Activated CD4-positive, CD25-positive, alpha-beta regulatory T cell treated with anti-CD3 and anti-CD28 coated beads, Interleukin-2, amount 50 U/mL, for 16 hours (primary cell): ENCODE measurements at regions not wholly inside any gene's neighbourhood (a gene's known extent, or its start where the extent isn't known, plus 50 kb on each side); places are given as distances from the start of the nearest gene placed in this dataset.

ENCODE experiments used
- DNase-seq: peaks from one replicate; pipeline ENCODE4 v3.0.0-alpha.2; 2020; ENCODE audit warnings: low read depth, low spot score

DNA sequence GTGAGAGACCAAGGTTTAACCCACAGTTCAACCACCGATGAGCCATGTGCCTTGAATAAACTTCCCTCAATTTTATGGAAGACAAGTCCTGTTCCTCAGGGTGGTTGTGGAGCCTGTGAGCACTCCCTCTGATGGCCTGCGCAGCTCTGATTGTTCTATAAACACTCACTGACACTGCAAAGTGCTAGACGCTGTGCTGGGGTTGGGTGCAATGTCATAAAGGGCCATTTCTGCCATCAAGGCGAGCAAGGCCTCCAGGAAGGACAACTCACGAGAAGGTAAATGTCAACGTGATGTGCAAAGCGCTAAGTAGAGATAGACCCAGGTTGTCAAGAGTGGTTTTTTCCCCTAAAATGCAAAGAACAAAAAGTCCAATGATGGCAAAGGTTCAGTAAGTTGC is 75.7 kb upstream of the SYT6 start:
- no peak for DNase-seq

DNA sequence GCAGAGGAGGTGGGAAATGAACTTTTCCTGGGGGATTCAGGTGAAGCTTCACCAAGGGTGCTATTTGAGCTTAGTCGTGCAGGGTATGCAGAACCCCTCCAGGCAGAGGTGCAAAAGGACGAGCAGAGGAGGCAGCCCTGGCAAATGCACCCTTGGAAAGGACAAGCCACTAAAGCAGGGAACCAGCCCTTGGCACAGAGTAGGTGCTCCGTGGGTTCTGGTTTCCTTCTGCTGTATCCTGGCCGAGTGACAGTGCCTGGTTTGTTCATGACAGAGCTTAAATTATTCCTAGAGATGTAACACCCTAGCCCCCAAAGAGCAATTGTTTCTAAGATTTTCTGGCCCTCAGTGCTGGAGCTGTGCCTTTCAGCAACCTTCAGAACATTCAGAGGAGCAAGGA is 73.4 kb upstream of the SYT6 start:
- DNase-seq, result no peak

DNA sequence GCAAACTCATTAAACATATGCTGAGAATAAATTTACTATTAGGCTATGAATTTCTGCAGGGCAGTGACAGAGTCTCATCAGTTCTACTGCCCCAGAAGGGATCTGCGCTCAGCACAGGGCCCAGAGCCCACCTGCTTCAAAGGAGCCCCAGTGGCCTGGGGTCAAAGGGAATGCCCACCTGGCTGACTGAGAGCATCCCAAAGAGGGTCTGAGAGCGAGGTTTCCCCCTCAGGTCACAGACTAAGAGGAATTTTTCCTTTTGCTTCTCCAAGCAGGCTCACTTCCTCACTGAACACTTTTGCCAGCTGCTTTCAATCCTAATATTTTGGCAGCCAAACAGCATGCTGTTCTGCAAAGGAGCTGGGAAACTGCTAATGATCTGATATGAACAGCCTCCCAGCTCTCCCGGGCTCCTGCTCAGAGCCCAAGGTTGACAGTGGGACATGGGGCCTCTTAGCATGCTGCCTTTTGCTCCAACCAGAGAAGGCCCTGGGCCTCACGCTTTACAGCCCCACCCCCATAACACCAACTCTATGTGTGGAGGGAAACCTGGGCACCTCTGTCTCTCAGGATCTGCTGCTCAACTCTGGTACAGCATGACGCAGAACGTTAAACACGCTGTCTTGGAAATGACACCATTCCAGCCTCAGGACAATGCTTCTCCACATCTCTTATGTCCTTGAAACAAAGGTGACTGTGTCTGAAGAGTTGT is 70.7 kb upstream of the SYT6 start:
- DNase-seq, result no peak

DNA sequence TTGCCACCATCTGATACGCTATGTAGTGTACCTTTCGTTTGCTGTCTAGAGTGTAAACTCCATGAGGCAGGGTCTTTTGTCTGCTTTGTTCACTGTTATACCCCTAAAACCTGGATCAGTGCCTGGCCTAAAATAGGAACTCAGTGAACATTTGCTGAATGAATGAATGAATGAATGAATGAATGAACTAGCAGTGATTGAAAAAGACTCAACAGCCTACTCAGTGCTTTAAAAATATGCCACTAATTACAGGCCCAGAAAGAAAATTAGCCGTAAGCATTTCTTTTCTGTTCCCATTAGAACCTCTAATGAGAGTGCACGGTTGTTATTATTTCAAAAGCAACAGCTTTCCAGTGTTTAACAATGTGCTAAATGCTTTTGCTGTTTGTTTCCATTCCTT is 69.3 kb upstream of the SYT6 start:
- DNase-seq, result no peak

DNA sequence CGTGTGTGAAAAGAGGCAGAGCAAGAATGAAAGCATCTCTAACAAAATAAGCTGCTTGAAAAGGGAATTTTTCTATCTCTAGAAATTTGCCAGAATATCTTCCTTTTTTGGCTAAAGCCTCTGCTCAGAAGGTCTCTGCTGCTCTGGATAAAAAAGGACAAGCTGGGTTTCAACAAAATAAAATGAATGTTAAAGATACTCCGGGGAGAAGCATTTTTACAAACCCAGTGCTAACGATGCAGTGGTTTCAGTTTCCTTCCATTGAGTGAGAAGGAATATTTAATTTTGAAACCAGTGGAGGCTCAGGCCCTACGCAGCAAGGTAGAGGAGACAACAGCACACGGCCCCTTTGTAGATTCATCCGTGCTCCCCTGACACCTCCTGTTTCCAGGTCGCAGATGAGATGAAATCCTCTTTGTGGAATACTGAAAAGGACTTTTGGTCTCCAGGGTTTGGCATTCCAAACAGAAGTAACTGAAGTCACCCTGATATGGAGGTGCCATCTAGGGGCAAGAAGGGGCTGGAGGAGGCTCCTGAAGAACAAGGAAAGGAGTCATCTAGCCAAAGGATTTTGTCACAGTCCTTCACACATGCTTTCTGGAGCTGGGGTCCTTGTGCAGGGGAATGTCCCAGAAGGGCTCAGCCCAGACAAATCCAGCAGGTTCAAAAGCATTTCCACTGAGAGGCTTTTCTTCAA is 65.7 kb upstream of the SYT6 start:
- no peak for DNase-seq

DNA sequence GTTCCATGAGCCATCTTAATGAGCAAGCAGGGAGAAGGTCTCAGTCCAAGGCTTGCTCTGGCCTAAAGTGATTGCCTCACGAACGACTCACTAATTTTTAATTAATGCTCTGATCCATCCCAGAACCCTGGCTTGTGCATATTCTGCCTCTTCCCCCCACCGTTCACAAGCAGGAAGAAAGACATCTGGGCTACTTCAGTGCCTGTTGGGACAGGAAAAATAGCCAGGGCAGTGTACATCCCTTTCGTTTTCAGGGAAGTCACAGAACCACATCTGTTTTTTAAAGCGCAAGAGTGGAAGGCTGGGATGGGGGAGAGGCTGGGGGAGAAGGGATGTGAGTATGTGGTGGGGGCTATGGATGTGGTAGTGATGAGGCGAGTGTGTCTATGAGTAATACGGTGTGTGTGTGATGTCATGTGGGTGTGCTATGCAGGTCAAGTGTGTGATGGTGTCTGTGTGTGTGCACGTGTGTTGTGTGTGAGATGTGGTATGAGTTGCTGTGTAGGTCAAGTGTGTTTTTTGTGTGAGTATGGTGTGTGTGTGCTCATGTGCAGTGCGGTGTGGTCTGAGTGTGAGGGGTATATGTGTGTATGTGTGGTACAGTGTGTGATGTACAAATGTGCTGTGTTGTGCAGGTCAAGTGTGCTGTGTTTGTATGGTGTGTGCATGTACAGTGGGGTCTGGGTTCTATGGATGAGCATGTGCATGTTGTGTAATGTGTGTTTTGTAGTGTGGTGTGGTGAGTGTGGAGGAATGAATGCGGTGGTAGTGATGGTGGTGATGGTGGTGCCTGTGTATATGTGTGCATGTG is 64.9 kb upstream of the SYT6 start:
- DNase-seq, result no peak

DNA sequence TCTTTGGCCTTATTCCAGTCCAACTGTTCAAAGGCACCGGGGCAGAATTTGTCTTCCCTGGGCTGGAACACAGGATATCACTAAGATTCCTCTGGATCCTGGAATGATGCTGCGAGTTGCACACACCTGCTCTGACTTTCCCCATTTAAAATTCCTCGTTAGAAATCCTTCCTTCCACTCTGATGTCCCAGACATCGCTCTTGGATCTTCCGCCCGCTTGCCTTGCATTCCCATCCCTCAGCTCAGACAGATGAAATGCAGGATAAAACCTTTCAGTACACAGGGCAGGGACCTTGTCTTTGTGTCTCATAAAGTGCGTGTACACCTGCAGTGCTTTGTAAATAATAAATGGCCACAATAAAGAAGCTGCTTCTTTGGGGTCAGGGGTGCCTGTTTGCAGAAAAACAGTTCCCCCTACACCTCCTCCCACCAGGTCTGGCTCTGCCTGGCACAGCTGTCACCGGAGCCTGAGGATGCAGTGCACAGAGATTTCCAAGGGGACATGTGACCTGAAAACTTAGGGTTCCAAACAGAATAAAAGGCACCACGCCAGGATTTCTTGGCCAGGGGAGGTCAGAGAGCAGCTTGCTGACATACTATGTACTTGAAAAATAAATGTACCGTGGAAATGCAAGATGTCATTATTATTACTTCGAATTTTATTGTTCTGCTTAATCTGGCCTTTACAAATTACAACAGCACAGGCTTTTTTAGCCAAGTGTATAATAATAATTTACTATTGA is 62.9 kb upstream of the SYT6 start:
- DNase-seq, result no peak

DNA sequence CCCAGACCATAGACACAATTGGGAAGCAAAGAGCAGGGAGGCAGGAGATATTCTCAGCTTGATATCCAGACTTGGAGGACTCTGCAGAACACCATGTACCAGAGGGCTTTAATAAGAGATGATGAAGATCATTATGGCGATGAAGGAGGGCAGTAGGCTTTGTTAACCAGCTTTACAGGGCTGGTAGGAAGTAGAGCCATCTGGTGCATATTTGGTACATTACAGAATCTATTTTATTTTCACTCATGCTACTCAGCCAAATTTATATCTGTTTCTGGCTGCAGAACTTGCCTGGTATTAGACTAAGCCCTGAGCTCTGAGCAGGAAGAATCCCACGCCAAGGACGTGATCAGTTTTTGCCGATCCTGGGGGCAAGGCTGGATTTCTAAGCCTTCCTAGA is 61.8 kb upstream of the SYT6 start:
- DNase-seq, result no peak

DNA sequence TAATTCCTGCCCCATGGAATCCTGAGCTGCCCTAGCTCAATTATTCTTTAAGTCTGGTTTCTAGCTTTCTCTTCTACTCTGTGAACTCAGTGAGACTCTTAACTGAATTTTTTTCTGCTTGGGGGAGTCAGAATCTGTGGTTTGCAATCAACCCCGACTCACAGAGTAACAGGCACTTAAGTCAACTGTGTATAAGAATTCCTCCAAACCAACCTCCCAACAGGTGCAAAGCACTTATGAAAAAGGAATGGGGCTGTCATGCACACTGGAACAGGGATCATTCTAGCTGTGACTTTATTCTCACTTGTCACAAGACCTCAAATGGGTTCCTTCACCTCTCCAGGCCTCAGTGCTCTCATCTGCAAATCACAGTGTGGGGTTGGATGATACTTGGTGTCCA is 60.3 kb upstream of the SYT6 start:
- DNase-seq, result no peak

DNA sequence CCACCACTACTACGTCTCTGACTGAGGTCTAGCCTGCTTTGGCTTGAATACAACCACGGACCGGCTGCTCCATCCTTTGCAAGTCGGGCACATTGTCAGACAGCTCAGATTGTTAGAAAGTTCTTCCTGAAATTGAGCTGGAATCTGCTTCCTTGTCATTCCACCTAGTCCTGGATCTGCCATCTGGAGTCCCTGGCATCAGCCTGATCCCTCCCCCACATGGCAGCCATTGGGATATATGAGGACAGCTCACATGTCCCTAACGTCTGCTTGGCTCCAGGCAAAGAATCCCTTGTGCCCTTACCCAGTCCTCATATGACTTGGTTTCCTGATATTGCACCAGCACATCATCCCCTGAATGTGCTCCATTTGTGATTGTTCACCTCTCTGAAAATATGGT is 56.3 kb upstream of the SYT6 start:
- DNase-seq, result no peak

DNA sequence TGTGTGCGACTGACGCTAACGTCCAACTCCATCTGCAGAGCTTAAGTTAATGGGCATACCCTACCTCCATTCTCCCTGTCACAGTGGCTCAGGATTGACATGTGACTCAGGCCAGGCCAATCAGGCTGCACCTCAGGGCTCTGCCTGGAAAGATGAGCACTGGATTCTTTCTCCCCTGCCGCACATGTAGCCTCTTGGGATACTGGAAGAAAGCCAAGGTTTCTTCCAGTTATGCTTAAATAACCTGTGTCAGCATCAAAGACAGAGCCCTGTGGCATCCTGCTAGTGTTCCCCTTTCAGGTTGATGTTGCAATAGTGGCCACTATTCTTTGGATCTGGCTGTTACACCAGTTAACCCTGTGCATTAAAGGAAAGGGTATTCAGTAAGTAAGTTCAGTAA is 55.0 kb upstream of the SYT6 start:
- DNase-seq, result no peak

DNA sequence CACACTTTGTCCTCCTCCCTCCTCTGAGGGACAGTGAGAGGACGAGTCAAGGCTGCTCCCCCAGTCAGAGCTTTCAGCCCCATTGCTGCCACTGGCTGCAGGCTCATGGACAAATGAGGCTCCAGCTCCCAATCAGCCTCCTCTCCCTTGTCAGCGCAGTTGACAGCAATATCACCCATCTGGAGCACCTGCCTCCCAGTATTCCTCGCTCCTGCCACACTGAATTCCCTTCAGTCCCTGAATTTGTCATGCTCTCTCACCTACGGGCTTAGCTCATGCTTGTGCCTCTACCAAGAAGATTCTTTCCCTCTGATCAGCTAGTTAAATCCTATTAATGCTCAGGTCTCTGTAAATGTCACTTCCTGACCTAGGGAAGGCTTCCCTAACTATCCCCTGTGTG is 54.4 kb upstream of the SYT6 start:
- DNase-seq, result no peak

DNA sequence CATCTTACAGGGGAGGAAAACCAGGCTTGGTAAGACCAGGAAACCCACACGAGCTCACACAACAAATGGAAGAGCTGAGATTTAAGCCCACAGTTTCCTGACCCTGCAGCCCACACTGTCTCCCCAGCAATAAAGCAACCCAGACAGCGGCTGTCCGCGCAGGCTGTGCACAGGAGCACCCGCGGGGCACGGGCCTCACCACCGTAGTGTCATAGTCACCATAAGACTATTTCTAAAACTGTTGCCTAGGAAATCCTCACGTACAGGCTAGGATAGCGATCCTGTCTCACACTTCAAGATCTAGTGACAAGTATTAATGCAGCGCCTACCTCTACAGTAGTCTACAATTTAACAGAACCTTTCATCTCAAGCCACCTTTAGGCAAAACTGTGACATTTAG is 54.0 kb upstream of the SYT6 start:
- no peak for DNase-seq

DNA sequence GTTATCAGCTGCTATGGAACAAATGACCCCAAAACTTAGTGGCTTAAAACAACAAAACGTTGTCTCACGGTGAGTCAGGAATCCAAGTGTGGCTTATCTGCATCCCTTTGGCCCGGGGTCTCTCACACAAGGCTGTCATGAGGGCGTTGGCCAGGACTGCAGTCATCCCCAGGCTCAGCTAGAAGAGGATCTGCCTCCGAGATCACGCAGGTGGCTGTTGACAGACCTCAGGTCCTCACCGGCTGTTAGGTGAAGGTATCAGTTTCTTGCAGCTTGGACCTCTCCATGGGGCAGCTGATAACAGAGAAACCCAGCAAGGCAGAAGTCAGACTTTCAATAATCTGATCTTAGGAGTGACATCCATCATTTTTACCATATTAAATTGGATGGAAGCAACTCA is 52.7 kb upstream of the SYT6 start:
- no peak for DNase-seq

DNA sequence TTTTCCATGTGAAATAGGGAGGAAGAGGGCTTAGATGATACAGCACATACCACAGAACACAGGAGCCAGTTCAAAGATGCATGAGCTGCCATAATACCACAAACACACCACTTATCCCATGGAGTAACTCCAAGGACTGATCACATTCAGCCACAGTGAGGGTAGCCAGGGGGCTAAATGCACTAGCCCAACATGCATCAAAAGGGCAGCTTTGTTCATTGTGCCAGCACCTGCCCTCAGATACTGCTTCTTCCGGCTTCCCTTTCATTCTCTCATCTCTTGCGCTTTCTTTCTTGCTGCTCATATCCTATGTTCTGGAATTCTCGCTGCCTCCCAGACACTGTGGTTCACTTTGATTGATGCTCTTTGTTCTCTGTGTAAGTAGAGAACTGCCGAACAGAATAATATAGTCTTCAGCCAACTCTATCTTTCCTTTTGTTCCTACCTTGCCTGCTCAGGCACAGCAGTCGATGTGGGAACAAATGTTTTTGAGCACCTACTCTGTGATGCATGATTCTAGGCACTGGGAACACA is 50.0 kb upstream of the SYT6 start:
- no peak for DNase-seq
